ENCODE measurements at regions not wholly inside any gene's neighbourhood (a gene's known extent, or its start where the extent isn't known, plus 50 kb on each side); places are given as distances from the start of the nearest gene placed in this dataset.

DNA sequence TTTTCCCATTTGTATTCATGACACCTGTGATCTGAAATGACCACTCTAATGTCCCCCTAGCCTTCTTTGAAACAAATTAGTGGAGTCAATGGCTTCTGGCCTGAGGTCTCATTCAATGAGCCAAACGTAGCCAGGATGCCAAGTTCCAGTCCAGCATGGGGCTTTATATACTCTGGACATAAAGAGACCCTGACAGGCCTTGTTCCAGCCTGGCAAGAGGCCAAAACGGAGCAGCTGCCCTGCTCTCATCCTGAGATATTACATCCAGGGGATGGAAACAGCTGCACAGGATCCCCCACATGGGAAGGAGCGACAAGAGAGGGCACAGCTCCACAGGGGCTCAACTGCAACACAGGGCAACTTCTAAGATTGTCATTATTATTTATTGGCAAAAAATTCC is 437.8 kb downstream of the CDH26 start:
- peak; percentile 79 for DNase-seq

DNA sequence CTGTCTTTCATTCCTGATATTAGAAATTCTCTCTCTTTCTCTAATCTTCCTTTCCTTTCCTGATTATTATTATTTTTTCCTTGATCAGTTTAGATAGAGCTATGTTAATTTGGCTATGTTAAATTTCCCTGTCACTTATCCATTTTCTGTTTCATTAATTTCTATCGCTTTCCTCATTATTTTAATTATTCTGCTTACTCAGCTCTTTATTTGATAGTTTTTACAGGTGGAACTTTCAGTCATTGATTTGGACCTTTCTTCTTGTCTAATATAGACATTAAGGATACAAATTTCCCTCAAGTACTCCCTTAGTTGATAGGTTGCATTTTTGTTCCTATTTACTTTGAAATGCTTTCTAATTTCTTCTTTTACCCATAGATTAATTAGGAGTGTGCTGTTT is 442.3 kb downstream of the CDH26 start:
- no peak for DNase-seq

DNA sequence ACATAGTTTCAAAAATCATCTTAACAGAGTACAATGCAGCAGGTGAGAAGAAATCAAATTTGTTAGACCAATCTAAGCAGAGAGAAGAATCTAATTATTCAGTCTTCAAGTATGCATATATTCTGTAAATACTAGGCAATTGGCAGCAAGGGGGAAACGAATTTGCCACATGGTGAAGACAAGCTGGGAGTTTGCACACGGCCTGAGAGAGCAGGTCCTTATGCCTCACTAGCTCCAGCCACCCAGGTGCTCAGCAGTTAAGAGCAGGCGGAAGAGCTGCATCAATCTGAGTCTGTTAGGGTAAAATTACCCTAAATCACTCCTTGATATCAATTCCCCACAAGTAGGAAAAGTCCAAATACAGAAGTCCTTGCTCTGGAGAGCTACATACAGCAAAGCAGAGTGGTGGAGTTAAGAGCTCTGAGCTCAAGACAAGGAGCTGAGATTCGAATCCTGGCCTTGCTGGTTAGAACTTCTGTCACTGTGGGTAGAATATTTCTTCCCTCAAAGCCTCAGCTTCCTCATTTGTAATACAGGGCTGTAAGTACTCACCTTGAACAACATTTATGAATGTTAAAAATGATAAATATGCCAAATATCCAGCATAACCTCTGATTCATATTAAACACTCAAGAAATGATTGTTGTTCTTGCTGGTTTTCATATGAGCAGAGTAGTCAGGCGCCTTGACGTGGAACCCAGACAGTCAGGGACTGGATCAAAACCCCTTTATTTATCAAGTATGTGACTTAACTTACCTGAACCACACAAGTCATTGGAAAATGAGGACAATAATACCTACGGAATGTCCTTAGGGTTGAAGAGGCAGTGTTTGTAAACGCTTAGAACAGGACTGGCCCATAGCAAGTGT is 444.2 kb downstream of the CDH26 start:
- DNase-seq, result no peak

DNA sequence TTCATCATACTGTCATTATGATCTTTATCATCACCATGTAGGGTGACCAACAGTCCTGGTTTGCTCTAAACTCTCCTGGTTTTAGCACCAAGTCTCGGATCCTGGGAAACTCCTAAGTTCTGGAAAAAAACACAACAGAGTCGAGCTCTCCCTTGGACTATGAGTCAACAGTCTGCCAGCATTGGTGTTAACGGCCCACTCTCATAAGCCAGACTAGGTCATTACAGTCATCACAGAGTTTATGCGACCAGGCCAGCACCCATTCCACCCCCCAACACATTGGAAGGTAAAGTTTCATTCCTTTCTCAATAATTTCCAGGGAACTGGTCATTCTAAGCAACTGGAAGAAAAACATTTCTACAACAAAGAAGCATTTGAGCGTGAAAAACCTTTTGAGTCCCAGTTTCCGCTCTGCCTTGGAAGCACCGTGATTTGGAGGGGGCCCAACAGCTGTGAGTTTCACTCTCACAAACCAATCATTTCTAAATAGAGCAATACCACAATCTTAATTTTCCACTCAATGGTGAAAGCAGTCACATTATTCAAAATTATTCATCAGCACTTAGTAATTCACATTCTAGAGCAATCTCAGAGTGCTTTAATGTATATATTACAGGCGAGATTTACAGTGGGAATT is 445.0 kb downstream of the CDH26 start:
- no peak for DNase-seq

DNA sequence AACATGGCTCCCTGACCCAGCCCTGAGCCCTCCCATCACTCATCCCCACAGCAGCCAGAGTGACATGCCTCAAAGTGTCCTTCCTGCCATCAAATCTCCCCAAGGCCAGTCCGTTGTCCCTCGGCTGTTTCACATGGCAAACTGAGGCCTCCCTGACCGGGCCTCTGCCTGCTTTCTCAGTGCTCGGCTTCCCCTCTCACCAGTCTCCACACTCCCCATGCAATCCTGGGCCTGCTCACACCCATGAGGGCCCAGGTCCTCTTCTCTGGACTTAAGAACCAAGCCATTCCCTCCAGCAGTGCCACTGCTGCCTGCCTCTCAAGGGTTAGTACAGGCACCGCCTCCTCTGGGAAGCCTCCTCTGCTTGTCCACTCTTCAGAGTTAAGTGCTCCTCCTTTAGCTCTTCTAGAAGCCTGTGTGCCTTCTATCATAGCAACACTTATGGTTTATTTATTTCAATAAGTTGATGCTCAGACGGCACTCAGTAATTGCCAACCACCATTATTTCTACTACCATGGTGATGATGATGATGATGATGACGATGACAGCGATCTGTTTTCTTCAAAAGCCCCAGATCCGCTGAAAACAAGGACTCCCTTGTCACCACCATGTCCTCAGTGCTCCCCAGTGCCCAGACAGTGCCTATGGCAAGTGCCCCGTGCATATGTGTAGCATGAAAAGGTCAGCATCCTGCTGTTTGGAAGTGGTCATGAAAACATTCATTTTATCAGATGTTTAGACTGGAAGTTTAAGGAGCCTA is 449.0 kb downstream of the CDH26 start:
- DNase-seq, result no peak

DNA sequence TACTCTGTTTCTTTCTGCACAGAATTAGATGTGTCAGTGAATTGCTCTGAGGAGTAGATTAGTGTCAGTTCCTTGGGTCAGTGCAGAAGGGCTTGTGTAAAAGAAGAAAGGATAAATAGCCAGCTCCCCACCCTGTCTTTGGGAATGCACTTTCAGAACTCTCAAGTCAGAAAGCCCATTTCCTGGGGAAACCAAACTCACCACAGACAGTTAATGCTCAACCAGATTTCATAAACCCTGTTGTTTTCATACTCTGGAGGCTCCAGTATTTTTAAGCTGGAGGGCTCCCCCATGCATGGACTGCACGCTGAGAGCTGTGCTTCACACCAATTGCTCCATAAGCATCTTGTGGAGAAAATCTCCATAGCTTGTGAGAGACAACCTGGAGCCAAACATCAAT is 449.7 kb downstream of the CDH26 start:
- DNase-seq, result no peak

DNA sequence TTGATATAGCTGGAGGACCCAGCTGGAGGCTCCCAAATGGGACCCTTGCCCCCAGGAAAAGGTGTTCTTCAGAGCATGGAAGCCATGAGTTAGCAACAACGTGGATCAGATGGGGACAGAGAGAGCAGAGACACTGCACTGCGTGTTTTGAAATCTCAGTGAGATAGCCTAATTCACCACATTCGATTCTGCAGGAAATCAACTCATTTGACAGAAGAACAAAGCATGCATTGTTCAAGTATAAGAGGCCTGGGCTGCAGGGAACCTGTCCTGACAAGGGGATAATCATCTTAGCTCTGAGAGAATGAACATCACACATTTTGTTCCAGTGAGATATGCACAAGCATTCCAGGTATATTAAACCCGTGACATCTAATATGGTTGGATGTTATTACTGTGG is 450.2 kb downstream of the CDH26 start:
- no peak for DNase-seq

DNA sequence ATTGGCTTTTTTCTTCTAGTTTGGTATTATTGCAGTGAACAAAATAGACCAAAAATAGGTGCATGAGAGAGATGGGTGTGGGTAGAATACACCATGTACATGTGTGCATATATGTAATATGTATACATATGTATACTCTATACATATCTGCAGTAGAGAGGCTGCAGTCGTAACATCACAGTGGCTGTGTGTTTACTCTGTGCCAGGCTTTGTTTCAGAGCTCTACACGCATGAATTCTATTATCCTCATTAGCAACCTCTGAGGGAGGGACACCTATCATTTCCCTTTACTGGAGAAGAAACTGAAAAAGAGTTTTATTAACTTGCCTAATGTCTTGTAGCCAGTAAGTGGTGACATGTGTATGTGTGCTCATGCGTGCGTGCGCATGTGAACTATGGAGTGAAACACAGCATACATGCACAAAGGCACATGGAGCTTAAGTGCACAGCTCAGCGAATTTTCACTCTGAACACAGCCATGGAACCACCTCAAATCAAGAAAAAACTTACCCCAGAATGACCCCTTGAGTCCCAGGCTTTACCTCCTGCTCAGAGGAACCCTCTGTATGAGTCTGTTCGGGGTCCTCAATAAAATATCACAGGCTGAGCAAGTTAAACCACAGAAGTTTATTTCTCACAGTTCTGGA is 452.5 kb downstream of the CDH26 start:
- no peak for DNase-seq

DNA sequence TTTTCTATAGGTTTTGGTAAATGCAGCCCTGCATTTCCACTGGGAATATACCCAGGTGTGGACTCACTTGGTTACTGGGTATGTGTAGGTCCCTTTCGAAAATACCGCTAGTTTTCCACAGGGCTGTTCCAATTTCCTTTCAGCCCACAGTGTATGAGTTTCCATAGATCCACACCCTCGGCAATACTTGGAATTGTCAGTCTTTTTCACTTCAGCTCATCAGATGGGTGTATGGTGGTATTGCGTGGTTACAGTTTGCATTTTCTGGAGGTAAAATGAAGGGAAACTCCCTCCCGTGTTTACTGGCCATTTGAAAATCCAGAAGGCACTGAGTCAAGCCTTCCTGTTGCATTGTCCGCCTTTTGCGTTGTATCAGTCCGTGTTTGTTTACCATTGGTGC is 453.6 kb downstream of the CDH26 start:
- no peak for DNase-seq

DNA sequence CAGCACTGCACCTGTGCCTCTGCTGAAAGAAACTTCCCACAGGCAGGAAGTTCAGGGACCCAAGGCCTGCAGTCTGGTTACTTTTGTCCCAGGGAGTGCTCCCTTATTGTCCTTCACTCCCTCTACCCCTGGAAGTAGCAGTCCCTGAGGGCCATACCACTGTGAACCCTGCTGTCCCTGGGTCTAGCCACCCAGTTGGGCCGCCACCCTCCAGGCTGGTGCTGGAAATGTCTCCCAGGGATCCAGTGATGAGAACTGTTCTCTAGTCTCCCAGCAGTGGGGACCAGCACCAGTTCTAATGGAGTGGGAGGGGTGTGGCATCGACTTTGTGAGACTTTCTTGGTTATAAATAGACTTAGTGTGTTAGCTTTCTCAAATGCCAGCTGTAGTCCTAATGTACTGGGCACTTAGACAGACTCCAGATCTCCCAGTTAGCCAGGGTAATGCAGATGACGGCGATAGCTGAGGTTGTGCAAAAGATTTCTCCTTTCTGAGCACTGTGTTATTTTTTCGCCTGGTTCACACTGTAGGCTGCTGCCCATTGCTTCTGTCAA is 462.5 kb downstream of the CDH26 start:
- no peak for DNase-seq

DNA sequence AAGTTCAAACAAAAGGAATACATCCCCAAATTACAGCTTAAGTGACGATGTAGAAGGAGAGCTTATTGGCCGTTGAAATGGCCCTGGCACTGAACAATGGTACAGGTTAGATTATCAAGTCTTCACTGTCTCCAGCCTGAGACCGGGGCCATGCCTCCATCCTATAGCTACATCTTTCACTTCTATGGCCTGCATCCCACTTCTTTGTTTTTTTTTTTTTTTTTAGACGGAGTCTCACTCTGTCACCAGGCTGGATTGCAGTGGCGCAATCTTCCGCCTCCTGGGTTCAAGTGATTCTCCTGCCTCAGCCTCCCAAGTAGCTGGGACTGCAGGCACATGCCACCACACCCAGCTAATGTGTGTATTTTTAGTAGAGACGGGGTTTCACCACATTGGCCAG is 464.6 kb downstream of the CDH26 start:
- DNase-seq, result no peak

DNA sequence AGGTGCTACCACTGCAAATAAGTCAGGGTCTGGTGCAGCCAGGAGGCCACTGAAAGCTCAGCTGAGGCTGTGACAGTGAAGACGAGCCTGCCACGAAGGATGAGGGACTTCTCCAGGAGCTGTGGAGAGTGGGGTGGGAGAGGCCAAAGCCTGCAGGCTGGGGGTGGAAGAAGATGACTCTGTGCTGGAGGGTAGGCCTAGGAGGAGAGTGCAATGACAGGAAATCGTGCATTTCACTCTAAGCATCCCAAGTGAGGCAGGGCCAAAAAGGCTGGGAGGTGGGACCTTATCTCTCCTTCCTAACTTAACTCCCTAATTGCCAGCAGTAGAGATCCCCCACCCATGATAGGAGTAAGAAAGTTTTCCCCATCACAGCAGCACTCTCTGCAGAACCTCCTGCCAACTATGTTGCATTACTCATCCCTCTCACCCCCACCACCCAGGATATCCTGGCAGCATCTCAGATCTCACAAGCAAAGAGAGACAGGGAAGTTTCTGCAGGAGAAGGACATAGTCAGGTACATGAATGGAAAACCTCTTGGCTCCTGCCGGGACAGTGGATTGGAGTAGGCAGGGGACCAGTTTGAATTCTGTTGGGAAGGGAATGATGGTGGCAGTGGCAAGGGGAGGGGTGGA is 466.2 kb downstream of the CDH26 start:
- DNase-seq, result no peak

DNA sequence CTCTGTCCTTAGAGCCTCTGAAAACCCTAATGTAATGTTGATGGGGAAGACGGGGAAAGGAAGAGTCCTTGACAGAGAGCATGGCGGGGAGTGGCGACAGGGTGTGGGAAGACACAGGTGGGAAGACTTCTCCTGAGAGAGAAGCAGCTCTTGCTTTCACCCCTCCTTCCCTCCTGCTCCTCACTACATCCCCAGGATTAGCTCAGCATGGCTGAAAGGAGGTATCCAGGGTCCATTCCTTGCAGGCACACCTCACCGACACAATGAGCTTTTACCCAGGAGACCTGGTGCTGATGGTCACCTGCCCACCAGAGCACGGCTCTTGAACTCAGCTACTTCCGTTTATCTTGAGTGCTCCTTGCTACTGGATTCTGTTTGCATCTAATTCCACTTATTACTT is 469.3 kb downstream of the CDH26 start:
- DNase-seq, result no peak

DNA sequence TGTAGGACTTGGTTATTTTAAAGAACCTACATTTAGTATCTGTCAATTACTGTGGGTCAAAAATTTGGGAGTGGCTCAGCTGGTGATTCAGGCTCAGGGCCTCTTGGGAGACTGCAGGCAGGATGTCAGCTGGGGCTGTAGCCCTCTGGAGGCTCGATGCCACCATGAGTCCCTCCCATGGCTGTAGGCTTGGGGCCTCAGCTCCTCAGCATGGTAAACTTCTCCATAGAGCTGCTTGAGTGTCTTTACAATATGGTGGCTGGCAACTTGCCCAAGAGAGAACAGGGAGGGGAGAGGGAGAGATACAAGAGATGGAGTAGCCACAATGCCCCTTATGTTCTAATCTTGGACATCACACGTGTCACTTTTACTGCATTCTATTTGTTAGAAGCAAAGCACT is 470.4 kb downstream of the CDH26 start:
- DNase-seq, result no peak

DNA sequence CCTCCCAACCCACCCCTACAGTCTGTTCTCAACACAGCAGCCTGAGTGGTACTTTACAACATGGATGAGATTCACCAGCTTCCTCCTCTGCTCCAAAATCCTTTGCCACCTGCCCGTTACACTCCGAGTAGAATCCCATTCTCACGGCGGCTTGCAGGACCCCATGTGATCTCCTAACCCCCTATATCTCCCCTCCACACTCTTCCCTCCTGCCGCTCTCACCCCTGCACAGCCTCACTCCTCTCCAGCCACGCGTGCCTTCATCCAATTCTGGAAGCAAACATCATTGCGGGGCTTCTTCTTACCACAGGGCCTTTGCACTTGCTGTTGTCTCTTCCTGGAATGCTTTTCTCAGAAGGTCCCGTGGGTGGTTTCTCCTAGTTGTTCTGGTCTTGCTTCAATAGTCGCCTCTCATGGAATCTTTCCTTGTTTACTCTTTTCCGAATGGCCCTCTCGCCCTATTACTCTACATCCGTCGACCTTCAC is 472.3 kb downstream of the CDH26 start:
- no peak for DNase-seq

DNA sequence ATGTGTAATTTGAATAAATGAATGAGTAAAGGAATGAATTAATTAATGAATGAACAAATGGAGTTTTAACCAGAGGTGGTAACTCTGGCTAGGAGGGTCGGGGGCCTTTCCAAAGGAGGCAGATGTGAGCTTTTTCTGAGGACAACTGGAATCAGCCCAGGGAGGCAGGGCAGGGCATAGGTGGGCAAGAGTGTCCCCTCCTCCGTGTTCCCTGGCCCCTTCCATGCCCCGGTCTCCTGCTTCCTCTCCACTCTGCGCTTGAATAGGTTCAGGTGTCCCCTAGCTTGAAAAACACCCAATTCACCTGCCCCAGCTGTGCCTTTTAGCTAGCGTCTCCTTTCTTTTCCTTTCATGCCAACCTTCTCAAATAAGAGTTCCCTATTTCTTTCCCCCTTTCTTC is 473.1 kb downstream of the CDH26 start:
- no peak for DNase-seq

DNA sequence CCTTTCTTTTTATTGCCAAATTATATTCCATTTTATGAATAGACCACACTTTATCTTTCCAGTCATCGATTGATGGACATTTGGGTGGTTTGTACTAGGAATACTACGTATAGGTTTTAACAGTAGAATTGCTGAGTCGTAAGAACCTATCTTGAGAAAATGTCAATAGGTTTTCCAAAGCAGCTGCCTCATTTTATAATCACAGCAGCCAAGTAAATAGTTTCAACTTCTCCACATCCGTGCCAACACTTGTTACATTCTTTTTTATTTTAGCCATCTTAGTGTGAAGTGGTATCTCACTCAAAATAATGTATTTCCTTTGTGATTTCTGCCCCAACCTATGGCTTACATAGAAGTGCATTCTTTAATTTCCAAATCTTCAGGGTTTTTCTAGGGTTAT is 479.2 kb downstream of the CDH26 start:
- no peak for DNase-seq

DNA sequence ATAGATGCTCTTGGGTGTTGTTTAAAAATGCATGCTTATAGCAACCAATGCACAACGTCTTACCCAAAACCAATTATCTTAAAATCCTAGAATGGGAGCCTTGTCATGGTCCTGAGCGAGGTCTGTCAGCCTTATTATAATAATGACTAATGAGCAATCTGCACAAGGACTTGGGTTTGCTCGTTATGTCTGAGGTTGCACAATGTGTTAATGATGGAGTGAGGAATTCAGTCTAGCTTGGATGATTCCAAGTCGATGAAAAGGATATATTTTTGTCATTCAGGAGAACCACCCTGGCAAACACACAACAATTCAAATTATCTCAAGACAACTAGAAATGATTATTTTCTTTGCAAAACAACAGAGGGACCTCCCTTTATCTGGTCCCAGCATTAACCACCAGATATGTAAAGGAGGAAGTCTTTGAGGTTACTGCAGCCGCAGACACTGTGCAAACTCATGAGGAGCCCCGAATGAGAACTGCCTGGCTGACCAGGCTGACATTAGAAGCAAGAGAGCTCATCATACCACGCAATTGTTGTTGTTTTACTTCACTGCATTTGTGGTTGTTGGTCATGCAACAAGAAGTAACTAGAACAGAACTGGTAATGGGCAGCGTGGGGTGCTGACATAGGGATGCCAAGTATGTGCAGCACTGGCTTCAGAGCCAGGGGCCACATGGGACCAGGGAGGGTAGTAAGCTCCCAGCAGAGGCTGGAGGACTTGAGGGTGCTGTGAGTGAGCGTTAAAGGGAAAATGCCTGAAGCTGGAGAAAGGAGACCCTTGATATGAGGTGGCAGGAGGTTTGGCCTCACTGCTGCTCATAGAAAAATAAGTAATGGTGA is 488.3 kb downstream of the CDH26 start:
- no peak for DNase-seq

DNA sequence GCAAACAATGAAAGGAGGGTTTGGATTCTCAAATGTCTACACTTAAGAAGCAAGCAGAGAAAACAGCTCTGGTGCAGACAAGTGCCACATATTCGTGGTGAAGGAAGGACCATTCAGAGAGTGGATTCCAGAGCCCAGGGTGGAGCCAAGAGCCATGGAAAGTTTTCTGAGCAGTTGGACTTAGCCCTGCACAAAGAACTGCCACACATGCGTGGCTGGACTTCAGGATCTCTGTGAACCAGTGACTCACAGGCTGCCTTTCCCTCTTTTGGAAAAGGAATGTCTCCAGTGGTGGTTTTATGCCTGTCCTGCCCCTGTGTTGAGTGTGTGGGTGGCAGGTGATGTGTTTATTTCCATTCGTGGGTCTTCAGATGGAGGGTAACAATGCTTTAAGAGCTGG is 489.5 kb downstream of the CDH26 start:
- DNase-seq, result no peak

DNA sequence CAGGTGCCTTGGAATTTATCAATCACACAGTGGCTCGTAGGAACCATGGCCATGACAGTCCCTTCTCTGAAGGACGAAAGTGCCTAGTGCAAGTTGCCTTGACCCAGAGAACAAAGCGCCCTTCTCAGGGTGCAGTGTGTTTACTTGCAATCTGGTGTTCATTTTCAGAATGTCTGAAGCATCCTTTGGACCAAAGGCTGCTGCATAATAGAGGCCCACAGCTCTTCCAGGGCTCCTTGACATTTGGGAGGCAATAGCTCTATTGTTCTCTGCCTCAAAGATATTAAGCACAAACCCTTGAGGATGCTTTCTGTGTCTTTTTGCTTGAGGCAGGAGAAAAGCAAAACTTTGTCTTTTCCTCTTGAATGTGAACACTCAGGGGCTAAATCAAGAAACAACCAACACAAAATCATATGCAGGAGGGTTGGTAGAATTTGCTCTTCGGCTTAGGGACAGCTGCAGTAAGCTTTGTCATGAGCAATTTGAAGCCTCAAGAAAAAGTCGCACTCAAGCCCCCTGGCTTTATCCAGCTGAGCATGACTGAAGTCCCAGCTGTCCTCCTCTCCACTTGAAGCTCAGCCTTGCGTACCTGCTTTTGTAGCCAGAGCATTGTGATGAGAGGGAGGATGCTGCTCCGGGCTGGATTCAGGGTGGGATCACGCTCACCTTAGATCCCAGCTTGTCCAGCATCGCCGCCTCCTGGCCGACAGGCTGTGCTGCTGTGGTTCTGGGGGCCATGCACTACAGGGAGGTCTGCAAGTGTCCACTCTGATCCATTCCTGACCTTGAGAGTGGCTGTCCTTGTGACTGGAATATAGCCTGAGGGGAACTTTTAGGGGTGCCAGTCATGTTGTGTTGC is 495.4 kb downstream of the CDH26 start:
- DNase-seq, result no peak
